HUES64 (cell line): ENCODE measurements at regions not wholly inside any gene's neighbourhood (a gene's known extent, or its start where the extent isn't known, plus 50 kb on each side); places are given as distances from the start of the nearest gene placed in this dataset.
"Not testable (repeated sequence)": the region's sequence is repeated elsewhere in the genome, so short reads cannot be mapped to it uniquely, and the experiment has no call there.

ENCODE experiments used
- H3K27ac ChIP-seq: 2 replicates; pipeline ENCODE4 v1.7.0; 2013; ENCODE audit warnings: low read depth, low read length, inconsistent platforms
- H3K27me3 ChIP-seq: 2 replicates; pipeline ENCODE4 v1.6.1; 2013; ENCODE audit warnings: mild to moderate bottlenecking, low read length; ENCODE audit not compliant: insufficient read depth
- H3K36me3 ChIP-seq: 2 replicates; pipeline ENCODE4 v1.6.1; 2013; ENCODE audit warnings: mild to moderate bottlenecking, low read length; ENCODE audit not compliant: insufficient read depth
- H3K4me1 ChIP-seq: 2 replicates; pipeline ENCODE4 v1.6.1; 2013; ENCODE audit warnings: mild to moderate bottlenecking, low read length, moderate library complexity; ENCODE audit not compliant: insufficient read depth
- H3K4me3 ChIP-seq: 2 replicates; pipeline ENCODE4 v1.5.1; 2013; ENCODE audit warnings: mild to moderate bottlenecking, low read length, moderate library complexity
- H3K9ac ChIP-seq: 2 replicates; pipeline ENCODE4 v1.6.1; 2013; ENCODE audit warnings: mild to moderate bottlenecking, low read depth, low read length
- H3K9me3 ChIP-seq: 2 replicates; pipeline ENCODE4 v1.6.1; 2013; ENCODE audit warnings: low read depth, low read length; ENCODE audit not compliant: insufficient read depth
- WGBS: fragments of 150-250, 120-280 bp; methylation state at CpG from one replicate; pipeline ENCODE4 v1.1.7; 2013; ENCODE audit warnings: missing lambda C conversion rate; 5-methylcytosine and 5-hydroxymethylcytosine counted together

DNA sequence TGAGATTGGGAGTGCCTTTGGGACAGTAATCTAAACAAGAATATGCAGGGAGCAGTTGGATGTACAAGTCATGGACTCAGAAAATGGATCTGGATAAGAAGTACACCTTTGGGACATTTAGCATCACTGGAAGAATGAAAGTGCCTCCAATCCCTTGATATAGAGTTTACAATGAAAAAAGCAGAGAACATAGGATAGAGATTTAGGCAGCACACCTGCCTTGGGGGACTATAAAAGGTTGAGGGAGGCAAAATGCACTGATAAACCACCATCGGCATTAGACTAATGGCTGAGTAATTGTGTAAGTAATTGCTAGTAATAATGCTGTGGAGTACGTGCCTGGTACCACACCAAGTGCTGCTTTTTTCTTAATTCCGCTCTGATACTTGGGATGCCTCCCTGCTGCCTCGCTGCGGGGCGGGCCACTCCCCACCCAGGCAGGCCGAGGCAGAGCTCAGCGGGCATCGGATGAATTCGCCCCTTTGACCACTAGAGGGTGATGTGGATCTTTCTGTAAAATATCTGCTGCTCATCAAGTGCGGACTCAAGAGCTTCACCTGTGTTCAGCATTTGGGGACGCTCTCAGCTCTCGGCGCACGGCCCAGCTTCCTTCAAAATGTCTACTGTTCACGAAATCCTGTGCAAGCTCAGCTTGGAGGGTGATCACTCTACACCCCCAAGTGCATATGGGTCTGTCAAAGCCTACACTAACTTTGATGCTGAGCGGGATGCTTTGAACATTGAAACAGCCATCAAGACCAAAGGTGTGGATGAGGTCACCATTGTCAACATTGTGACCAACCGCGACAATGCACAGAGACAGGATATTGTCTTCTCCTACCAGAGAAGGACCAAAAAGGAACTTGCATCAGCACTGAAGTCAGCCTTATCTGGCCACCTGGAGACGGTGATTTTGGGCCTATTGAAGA is 99.9 kb downstream of the ANKRD18B start:
- WGBS = 32% methylated on average over 20 of the region's 20 CpGs
- Histone ChIP-seq H3K9ac (no peak overlapping the region), H3K36me3 (no peaks in the 10 kb centered on the region), H3K4me1 (peaks cover 6% of the 10 kb centered on the region; the same call in 1 of the 2 replicates), H3K27me3 (no peaks in the 10 kb centered on the region; the same call in 1 of the 2 replicates), H3K27ac (no peak overlapping the region), H3K4me3 (no peak overlapping the region), H3K9me3 (no peaks in the 10 kb centered on the region)

DNA sequence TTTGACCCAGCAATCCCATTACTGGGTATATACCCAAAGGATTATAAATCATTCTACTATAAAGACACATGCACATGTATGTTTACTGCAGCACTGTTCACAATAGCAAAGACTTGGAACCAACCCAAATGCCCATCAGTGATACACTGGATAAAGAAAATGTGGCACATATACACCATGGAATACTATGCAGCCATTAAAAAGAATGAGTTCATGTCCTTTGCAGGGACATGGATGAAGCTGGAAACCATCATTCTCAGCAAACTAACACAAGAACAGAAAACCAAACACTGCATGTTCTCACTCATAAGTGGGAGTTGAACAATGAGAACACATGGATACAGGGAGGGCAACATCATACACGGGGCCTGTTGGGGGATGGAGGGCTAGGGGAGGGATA is 104.3 kb downstream of the ANKRD18B start:
- not testable (repeated sequence) for H3K36me3 ChIP-seq, H3K4me3 ChIP-seq, H3K9me3 ChIP-seq, H3K4me1 ChIP-seq, H3K9ac ChIP-seq, H3K27me3 ChIP-seq, H3K27ac ChIP-seq
- 96% methylated on average over 1 of the region's 1 CpG for WGBS

DNA sequence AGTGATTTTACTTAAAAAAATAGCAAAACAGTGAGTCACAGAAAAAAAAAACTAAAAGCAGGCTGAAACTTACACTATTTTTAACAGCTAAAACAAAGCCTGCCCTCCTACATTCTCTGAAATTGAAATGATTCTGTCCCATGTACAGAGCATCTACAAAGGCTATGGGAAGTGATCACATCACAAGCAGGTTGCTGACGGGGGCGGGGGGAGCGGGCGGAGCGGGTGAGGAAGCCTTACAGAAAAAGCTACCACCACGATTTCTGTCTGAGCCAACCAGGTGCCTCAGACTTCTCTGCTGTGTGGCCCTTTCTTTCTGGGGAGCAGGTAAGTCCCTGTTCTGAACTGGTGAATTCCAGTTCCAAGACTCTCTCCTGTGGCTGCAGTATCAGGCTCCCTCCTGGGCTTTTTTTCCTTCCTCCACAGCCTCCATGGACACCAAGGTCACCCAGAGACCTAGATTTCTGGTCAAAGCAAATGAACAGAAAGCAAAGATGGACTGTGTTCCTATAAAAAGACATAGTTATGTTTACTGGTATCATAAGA is 104.9 kb downstream of the ANKRD18B start:
- Histone ChIP-seq H3K9ac (no peak overlapping the region), H3K9me3 (no peaks in the 10 kb centered on the region), H3K4me1 (no peaks in the 10 kb centered on the region), H3K4me3 (no peak overlapping the region), H3K27ac (no peak overlapping the region), H3K27me3 (no peaks in the 10 kb centered on the region), H3K36me3 (no peaks in the 10 kb centered on the region)
- 87% methylated on average over 6 of the region's 6 CpGs for WGBS

DNA sequence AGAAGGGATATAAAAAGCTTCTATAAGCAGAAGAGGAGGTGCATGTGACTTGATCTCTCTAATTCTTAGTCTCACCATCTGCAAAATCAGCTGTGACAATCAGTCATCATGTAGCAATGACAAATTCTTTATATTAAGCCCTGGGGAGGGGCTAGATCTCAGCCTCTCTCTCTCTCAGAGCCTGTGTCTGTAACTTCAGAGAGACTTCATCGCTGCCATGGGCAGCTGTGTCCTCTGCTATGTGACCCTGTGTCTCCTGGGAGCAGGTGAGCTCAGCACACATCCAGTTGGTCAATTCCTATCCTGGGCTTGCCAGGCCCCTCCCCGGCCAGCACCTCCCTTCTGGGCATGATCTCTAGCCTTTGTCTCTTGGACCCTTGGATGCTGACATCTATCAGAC is 109.6 kb downstream of the ANKRD18B start:
- H3K27ac ChIP-seq = no peak overlapping the region
- H3K36me3 ChIP-seq = no peaks in the 10 kb centered on the region
- 85% methylated on average over 2 of the region's 2 CpGs for WGBS
- H3K9ac ChIP-seq = no peak overlapping the region
- peaks cover 3% of the 10 kb centered on the region; the same call in 1 of the 2 replicates for H3K4me1 ChIP-seq
- peaks cover 21% of the 10 kb centered on the region for H3K27me3 ChIP-seq
- no peak overlapping the region for H3K4me3 ChIP-seq
- H3K9me3 ChIP-seq = no peaks in the 10 kb centered on the region

DNA sequence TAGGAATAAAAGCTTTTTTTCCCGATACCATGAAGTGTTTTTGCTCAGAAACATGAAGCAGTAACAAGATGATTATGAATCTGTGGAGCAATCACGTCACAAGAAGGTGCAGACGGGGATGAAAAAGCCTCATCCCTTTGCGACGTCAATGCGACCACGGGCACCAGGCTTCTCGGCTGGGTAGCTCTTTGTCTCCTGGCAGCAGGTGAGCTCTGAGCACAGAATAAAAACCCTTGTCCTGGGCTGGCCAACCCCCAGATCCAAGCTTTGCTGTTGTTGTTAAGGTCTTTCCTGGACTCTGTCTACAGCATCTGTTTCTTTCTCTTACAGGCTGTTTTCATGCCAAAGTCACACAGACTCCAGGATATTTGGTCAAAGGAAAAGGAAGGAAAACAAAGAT is 113.8 kb downstream of the ANKRD18B start:
- Histone ChIP-seq H3K4me3 (no peak overlapping the region), H3K9ac (no peak overlapping the region), H3K36me3 (no peaks in the 10 kb centered on the region), H3K27ac (no peak overlapping the region), H3K27me3 (peaks cover 23% of the 10 kb centered on the region), H3K9me3 (no peaks in the 10 kb centered on the region), H3K4me1 (peaks cover 3% of the 10 kb centered on the region; the same call in 1 of the 2 replicates)
- 62% methylated on average over 8 of the region's 8 CpGs for WGBS

DNA sequence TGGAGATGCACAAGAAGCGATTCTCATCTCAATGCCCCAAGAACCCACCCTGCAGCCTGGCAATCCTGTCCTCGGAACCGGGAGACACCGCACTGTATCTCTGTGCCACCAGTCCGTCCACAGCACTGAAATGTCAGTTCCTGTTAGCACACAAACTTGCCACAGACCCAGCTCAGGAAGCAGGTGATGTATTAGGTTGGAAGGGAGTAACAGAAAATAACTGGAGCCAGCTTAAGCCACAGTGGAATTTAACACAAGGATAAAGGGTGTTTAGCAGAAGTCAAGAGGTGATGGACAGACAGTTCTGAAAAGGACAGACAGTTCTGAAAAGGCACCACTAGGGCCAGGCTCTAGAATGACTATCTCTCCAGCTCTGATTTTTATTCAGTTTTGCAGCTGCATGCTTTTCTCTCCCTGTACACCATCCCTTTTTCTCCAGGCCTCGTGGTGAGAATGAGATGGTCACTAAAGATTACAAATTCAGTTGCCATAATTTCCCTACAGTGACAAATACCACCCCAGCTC is 114.4 kb downstream of the ANKRD18B start:
- H3K4me3 ChIP-seq = no peak overlapping the region
- no peak overlapping the region for H3K9ac ChIP-seq
- H3K27ac ChIP-seq = no peak overlapping the region
- peaks cover 23% of the 10 kb centered on the region for H3K27me3 ChIP-seq
- no peaks in the 10 kb centered on the region for H3K9me3 ChIP-seq
- peaks cover 3% of the 10 kb centered on the region; the same call in 1 of the 2 replicates for H3K4me1 ChIP-seq
- no peaks in the 10 kb centered on the region for H3K36me3 ChIP-seq
- 95% methylated on average over 6 of the region's 6 CpGs for WGBS

DNA sequence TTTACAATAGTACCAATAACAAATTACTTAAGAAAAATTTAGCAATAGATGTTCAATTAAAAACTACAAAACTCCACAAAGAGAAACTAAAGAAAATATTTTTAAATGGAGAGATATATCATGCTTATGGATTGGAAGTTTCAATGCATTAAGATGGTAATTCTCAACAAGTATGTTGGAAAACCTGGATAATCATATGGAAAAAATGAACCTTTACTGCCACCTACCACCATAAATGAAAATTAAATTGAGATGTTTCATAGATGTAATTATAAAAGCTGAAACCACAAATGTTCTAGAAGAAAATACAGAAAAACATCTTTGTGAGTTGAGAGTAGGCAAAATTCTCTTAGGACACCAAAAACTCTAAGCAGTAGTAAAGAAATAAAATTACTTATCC is 121.7 kb downstream of the ANKRD18B start:
- Histone ChIP-seq H3K4me3 (no peak overlapping the region), H3K27me3 (peaks cover 6% of the 10 kb centered on the region; the same call in 1 of the 2 replicates)

DNA sequence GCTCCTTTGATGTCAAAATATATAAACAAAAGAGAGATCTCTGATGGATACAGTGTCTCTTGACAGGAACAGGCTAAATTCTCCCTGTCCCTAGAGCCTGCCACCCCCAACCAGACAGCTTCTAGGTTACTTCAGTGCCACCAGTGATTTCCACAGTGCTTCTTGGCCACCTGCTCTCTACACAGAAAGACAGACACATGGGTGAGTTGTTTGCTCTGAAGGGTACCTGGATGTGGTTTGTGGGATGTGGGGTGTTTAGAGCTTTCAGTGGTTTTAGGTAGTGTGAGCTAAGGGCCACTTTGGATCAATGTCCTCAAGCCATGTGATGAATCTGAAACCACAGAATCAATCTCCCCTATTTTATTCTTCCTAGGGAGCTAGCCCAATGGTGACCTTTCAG is 125.4 kb downstream of the ANKRD18B start:
- Histone ChIP-seq H3K4me1 (no peaks in the 10 kb centered on the region), H3K27ac (no peak overlapping the region), H3K9ac (no peak overlapping the region), H3K36me3 (no peaks in the 10 kb centered on the region), H3K9me3 (no peaks in the 10 kb centered on the region), H3K4me3 (no peak overlapping the region), H3K27me3 (peaks cover 4% of the 10 kb centered on the region; the same call in 1 of the 2 replicates)

More for the DNA sequence above, 121.7 kb downstream of the ANKRD18B start:
- no peak overlapping the region for H3K27ac ChIP-seq
- no peaks in the 10 kb centered on the region for H3K36me3 ChIP-seq
- H3K9me3 ChIP-seq = no peaks in the 10 kb centered on the region
- no peak overlapping the region for H3K9ac ChIP-seq
- no peaks in the 10 kb centered on the region for H3K4me1 ChIP-seq

DNA sequence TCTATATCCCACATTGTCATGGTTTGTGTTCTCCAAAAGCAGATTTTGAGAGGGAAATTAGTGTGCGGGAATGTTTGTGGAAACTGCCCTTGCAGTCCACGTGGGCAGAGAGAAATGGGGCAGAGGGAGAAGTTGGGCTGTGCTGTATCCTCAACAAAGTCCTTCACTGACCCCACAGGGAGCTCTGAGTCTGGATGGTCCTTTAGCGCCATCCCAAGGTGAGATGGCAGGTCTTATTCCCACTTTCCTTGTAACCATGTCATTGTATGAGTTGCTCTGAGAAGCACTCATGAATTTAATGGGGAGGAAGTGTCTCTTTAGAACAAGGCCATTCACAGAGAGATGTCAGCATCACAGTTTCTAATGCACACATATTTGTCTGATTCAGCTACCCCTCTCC is 127.1 kb downstream of the ANKRD18B start:
- Histone ChIP-seq H3K36me3 (no peaks in the 10 kb centered on the region), H3K27me3 (peaks cover 1% of the 10 kb centered on the region; the same call in 1 of the 2 replicates), H3K9ac (no peak overlapping the region), H3K27ac (no peak overlapping the region), H3K9me3 (no peaks in the 10 kb centered on the region), H3K4me3 (no peak overlapping the region), H3K4me1 (no peaks in the 10 kb centered on the region)
- 77% methylated on average over 2 of the region's 3 CpGs for WGBS

DNA sequence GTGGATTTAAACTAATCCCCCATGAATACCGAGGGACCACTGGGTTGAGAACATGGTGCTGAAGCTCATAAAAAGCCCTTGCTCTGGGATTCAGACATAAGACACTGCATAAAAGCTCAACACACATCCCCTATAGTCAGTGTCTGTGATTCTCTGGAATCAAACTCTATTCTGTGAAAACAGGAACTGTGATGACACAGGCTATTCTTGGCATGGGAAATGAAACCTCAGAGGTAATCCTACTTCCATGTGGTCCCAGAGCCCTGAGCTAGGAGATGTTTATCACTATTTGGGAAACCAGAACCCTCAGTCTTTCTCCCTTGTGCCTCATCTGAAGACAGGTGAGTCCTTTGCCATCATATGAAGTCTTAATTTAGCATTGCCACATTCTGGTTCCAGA is 135.4 kb upstream of the PRSS3 start:
- Histone ChIP-seq H3K27ac (no peak overlapping the region), H3K36me3 (no peaks in the 10 kb centered on the region), H3K4me1 (no peaks in the 10 kb centered on the region), H3K27me3 (peaks cover 4% of the 10 kb centered on the region; the same call in 1 of the 2 replicates), H3K9ac (no peak overlapping the region), H3K4me3 (no peak overlapping the region), H3K9me3 (no peaks in the 10 kb centered on the region)
- WGBS = 94% methylated on average over 1 of the region's 1 CpG

DNA sequence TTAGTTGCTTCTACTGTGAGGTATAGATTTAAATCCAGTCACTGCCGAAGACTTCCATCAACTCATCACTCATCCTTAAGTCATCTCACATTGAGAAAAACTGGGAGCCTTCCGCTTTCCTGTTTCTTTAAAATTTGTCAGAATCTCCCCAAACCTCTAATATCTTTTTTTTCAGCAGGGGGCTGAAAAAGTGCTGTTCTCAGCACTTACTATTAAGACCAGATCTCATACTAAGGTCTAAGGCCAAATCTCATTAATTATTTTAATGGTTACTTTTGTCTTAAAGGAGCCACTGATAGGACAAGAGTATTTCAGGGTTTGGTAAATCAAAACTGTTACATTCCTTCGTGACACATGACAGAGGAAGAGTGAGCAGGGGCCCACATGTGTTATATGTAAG is 134.6 kb upstream of the PRSS3 start:
- no peak overlapping the region for H3K9ac ChIP-seq
- H3K27me3 ChIP-seq = peaks cover 4% of the 10 kb centered on the region; the same call in 1 of the 2 replicates
- no peaks in the 10 kb centered on the region for H3K4me1 ChIP-seq
- H3K27ac ChIP-seq = no peak overlapping the region
- no peak overlapping the region for H3K4me3 ChIP-seq
- WGBS = 86% methylated on average over 3 of the region's 3 CpGs
- H3K9me3 ChIP-seq = no peaks in the 10 kb centered on the region
- no peaks in the 10 kb centered on the region for H3K36me3 ChIP-seq
